ENCODE measurements at regions not wholly inside any gene's neighbourhood (a gene's known extent, or its start where the extent isn't known, plus 50 kb on each side); places are given as distances from the start of the nearest gene placed in this dataset.
"Not testable (repeated sequence)": the region's sequence is repeated elsewhere in the genome, so short reads cannot be mapped to it uniquely, and the experiment has no call there.

GRCh38 chr6:168803874-168804273 lies 362.9 kb downstream of the SMOC2 start:
- DNase-seq = no peak

DNA sequence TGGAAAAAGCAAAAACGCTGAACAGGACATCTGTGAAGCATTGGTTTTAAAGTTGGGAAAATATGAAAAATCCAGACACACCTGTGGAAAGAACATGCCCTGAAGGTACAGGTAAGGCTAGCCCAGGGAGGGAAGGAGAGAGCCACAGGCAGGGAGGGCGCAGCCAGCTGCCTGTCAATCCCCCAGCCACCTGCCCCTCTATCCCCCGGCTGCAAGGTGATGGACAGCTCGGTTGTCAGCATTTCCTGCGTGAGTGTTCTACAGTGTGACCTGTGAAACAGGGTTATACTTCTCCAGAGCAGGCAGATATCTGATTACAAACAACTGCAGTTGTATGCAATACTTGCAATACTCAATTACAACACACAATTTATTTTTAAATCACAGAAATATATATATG lies 358.1 kb downstream of the SMOC2 start:
- no peak for DNase-seq

- DNase-seq = no peak
Observed at GRCh38 chr6:168796106-168796505, 355.1 kb downstream of the SMOC2 start.

DNA sequence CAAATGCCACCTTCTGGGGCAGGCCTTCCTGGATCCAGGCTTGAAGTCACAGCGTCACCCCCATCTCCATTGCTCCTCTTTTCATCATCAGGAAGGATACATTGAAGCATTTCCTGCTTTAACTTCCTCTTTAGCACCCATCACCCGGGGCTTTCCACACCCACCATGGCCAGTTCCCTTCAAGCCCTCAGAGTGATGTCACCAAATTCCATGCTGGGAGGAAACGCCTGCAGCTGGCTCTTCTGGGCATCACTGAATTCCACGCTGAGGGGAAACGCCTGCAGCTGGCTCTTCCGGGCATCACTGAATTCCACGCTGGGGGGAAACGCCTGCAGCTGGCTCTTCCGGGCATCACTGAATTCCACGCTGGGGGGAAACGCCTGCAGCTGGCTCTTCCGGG lies 354.6 kb downstream of the SMOC2 start:
- DNase-seq = not testable (repeated sequence)

DNA sequence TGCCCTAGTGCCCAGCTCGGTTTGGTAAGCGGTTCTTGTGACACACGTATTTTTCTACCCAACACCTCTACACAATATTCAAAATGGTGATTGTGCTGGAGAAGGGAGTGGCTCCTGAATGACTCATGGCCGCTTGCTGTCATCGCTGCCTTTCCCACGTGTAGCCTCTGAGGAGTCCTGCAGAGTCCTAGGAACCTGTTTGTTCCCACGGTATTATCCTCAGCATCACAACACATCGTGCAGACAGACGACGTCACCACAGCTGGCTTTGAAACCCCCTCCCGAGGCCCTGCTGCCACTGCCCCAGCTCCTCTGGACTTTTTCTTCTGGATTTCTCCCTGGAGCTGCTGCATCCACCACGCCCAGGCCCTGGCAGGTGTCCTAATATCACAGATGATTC lies 353.5 kb downstream of the SMOC2 start:
- no peak for DNase-seq

- no peak for DNase-seq
Observed at GRCh38 chr6:168793649-168794048, 352.7 kb downstream of the SMOC2 start.

DNA sequence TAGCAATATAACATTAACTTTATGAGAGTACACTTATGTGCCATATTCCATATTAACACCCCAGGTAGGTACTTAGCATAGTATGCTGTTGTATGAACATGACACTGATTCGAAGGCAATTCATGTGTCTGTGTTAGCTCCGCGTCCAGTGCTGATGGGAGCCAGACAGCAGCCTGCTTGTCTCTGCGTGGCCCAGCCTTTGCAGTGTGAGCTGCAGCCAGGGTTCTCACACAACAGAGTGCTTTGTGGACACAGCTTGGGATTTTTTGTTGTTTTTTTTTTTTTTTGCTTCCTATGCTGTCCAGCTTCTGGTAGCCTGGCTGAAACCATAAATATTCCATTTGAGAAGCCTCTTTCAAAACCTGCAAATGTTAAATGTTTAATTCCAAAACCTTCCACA lies 350.9 kb downstream of the SMOC2 start:
- no peak for DNase-seq

DNA sequence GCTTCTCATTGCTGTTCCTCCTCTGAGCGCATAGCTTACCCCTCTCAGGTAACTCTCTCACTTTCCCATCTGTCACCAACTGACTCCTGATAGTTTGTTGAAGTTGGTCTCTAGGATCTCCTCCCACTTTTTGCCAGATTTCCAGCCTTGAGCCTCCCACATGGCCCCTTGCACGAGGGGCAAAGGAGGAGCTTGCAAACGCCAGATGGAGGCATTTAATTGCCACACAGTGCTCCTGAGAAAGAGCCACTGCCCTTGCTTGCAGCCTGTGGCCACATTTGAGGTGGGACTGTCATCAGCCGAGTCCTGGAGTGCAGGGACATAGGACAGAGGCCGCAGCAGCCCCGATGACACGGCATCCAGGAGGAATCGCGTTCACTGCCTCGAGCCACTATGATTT lies 348.7 kb downstream of the SMOC2 start:
- no peak for DNase-seq

GRCh38 chr6:168785720-168786511 lies 344.9 kb downstream of the SMOC2 start:
- DNase-seq = no peak

- no peak for DNase-seq
Observed at GRCh38 chr6:168784426-168784825, 343.4 kb downstream of the SMOC2 start.

DNA sequence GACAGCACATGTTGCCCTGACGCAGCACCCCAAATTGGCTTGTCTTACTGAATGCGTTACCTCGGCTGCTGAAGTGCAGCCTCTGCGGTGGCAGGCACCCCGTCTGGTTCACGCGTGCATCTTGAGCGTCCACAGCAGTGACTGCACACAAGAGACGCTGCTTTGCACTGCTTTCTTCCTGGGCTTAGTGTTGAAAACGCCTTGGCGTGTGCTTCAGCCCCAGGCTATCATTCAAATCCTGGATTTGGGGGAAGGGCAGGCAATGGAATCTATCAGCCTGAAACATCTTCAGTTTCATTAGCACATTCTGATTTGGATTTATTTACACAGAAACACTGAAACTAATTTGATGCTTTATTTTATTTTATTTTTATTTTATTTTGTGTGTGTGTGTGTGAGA lies 342.7 kb downstream of the SMOC2 start:
- DNase-seq = no peak

- no peak for DNase-seq
Observed at GRCh38 chr6:168782187-168782751, 341.3 kb downstream of the SMOC2 start.

GRCh38 chr6:168778201-168778600 lies 337.2 kb downstream of the SMOC2 start:
- DNase-seq = no peak

DNA sequence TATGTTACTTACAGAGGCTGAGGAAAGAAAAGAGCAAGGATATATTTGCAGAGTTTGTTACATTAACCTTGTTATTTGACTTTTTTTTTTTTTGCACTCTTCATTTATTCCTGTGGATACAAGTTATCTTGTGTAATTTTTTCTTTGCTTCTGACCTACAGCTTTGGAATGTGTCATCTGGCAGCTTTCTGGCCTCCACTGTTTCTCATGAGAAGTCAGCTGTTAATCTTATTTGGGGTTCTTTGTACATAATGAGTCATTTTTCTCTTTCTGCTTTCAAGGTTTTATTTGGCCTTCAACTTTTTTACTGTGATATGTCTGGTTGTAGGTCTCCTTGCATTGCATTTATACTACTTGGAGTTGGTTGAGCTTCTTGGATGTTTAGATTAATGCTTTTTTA lies 333.4 kb downstream of the SMOC2 start:
- DNase-seq = no peak

- DNase-seq = no peak
Observed at GRCh38 chr6:168773788-168774187, 332.8 kb downstream of the SMOC2 start.

DNA sequence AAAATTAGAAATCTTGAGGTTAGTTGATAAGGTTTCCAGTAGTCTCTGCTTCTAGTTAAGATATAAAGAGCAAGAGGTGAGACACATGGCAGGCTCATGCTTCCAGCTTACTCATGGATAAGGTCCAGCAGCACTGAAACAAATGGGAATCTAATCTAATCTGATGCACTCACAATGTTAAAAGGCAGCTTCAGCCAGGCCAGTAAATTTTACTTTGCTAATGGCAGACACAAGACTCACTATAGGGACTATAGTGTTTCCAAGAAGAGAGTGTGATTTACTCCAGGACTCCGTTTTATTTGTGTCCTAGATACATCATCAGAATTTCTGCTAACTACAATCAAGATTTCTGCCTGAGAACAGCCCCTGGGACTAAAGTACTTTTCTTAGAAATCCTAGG lies 324.8 kb downstream of the SMOC2 start:
- DNase-seq = no peak

DNA sequence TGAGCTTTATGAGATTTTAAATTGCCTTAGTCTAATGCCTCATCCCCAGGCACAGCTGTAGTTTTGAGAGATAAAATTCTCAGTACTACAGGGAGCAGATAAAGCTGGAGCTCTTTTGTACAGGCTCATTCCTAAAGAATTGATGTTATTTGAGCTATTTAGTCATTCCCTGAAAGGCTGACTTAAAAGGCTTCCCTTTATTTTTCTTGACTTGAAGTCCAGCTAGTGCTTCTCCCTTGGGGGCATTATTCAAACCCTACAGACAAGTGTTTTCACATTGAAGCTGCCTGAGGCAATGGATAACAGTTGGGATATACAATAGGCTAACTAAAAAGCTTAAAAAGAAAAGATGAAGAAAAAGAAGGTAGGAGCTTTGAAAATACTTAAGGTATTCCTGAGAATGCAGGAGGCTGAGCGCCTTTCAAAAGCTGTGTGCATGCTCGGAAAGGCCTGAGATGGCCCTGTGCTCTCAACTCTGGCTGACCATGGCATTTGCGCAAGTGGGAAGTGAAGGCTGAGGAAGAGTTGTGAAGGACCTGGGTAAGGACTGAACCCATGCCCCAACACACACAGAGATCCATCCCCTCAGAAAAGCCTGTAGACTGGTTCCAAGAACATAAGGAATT lies 315.1 kb downstream of the SMOC2 start:
- DNase-seq = no peak

- DNase-seq = no peak
Observed at GRCh38 chr6:168746643-168747042, 305.7 kb downstream of the SMOC2 start.

DNA sequence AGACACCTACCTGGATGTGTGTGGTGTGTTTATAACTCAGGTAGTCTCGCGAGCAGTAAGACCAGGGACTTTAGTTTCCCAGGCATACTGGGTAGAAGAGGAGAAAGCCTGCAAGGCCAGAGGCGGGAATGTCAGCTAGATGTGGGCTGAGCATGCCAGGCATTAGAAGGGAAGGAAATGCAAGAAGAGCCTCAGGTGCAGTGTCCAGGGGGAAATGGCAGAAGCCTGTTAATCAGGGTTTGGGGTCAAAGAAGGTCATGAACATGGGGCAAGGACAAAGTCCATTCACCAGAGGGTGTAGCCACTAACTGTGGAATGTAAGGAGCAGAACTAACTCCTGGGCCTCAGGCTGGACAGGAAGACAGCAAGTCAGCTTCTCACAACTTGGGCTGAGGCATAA lies 305.0 kb downstream of the SMOC2 start:
- DNase-seq = no peak

DNA sequence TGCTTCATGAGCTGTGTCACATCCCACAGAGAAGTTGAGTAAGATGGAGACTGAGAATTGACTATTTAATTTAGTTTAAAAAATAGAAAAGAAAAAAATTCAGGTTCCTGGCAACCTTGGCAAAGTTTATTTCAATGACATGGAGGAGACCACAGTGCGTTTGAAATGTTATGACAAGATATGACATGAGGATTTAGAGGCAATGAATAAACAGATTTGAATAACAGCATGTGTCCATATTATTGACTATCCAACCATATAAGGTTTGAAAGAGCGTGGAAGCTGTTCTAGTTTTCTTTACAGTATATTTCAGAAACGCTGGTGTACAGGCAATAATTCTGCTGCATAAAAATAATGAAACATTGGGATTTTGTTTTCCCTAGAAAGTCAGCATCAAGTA lies 303.9 kb downstream of the SMOC2 start:
- no peak for DNase-seq

- no peak for DNase-seq
Observed at GRCh38 chr6:168741942-168742782, 301.2 kb downstream of the SMOC2 start.

GRCh38 chr6:168741305-168741704 lies 300.3 kb downstream of the SMOC2 start:
- no peak for DNase-seq

GRCh38 chr6:168739381-168739780 lies 298.4 kb downstream of the SMOC2 start:
- no peak for DNase-seq

All from T-helper 1 cell (primary cell).